ENCODE measurements at regions not wholly inside any gene's neighbourhood (a gene's known extent, or its start where the extent isn't known, plus 50 kb on each side); places are given as distances from the start of the nearest gene placed in this dataset.

DNA sequence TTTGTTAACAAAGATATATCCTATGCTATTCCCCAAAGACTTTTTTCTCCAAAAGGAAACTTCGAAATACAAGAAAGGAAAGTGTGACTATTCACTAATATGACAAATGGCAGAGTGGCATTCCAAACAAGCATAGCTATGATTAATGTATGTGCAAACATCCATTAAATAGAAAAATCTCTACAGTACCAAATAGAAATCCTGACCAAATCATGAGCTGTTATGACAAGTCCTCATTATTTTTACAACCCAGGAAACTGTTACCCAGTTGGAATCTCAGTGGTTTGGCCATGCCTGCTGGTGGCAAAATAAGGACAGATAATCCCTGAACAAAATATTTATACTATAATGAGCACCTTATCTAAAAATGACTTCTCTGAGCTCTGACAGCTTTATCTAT, 202.1 kb downstream of the SEC23A start:
- WGBS, 2 experiments (ENCODE audit: extremely low coverage in 1 of 2, insufficient coverage in 1 of 2, insufficient read length in 1 of 2, insufficient replicate concordance in 2 of 2, low coverage in 1 of 2, low lambda C conversion rate in 2 of 2, missing lambda C conversion rate in 1 of 2), result 90% methylated on average over 1 of the region's 1 CpG; no CpG with 5 or more reads in 1 of the 2 experiments
- FAIRE-seq, result no peak
- H3K9ac ChIP-seq (replicated peaks in 1 of 4; ENCODE audit: extremely low read depth in 1 of 4, low read depth in 3 of 4, low read length in 3 of 4), result no peak overlapping the region
- no peak overlapping the region for H4K91ac ChIP-seq (replicated peaks; ENCODE audit: insufficient read length, low read length)
- H3K23me2 ChIP-seq (ENCODE audit: low read depth, low read length), result no peaks in the 10 kb centered on the region
- no peak overlapping the region for H3K4me2 ChIP-seq (ENCODE audit: insufficient read depth in 1 of 2, low read depth in 2 of 2, low read length in 2 of 2)
- H2BK5ac ChIP-seq (ENCODE audit: low read depth, low read length), result no peak overlapping the region
- CTCF ChIA-PET (ENCODE audit: partially characterized antibody), result interaction anchor here (1.1 to 1.9 kb wide), 2 partner anchors 114 to 179 kb away, joined by 3 to 8 read pairs; no protein-coding TSS in a partner anchor
- POLR2A ChIA-PET (ENCODE audit: partially characterized antibody), result interaction anchor here (0.8 kb wide), 1 partner anchor 14 kb away, joined by 3 read pairs; no protein-coding TSS in a partner anchor
- DNase-seq (ENCODE audit: low read depth in 1 of 2, low spot score in 2 of 2), result no peak
- no peak overlapping the region for H3K14ac ChIP-seq (ENCODE audit: insufficient read length)
- H3K56ac ChIP-seq (replicated peaks; ENCODE audit: insufficient read length, low read depth, low read length), result no peak overlapping the region
- no peaks in the 10 kb centered on the region for H3K36me3 ChIP-seq (ENCODE audit: control insufficient read depth in 2 of 4, insufficient read depth in 4 of 4, low read length in 3 of 4)
- H3K4me1 ChIP-seq (replicated peaks in 1 of 4; ENCODE audit: control insufficient read depth in 3 of 4, insufficient read depth in 4 of 4, low read length in 3 of 4), result no peaks in the 10 kb centered on the region
- H4K5ac ChIP-seq (ENCODE audit: insufficient read length, low read depth, low read length), result no peak overlapping the region
- no peak overlapping the region for H2AFZ ChIP-seq (ENCODE audit: low read length)
- H2BK120ac ChIP-seq (replicated peaks; ENCODE audit: low read depth, low read length), result no peak overlapping the region
- no peak overlapping the region for H4K8ac ChIP-seq (ENCODE audit: extremely low read depth, insufficient read depth, low read length)
- no peak overlapping the region for H2BK15ac ChIP-seq (ENCODE audit: low read length)
- no peak overlapping the region for H3K23ac ChIP-seq (ENCODE audit: insufficient read length)
- H3K79me2 ChIP-seq (ENCODE audit: control insufficient read depth in 1 of 2, insufficient read depth in 2 of 2, low read length in 2 of 2), result no peaks in the 10 kb centered on the region
- no peaks in the 10 kb centered on the region for H3K9me3 ChIP-seq (ENCODE audit: insufficient read depth in 2 of 2, low read depth in 1 of 2, low read length in 1 of 2)
- TF ChIP-seq SP1 (IDR thresholded peaks at IDR 0.05; ENCODE audit: low read depth, low read length) (no peak), SIRT6 (IDR thresholded peaks at IDR 0.05; ENCODE audit: low read length) (no peak), RXRA (IDR thresholded peaks at IDR 0.05; ENCODE audit: insufficient read depth, low read depth, low read length) (no peak), SIN3A (conservative IDR thresholded peaks at IDR 0.05 in 1 of 2, IDR thresholded peaks at IDR 0.05 in 1 of 2; ENCODE audit: low read depth in 1 of 2, low read length in 2 of 2) (no peak), RBBP5 (IDR thresholded peaks at IDR 0.05; ENCODE audit: borderline replicate concordance, low read depth, low read length) (no peak), TAF1 (IDR thresholded peaks at IDR 0.05; ENCODE audit: low read depth, low read length) (no peak), CHD1 (IDR thresholded peaks at IDR 0.05; ENCODE audit: low read depth, low read length) (no peak), GTF2F1 (IDR thresholded peaks at IDR 0.05; ENCODE audit: borderline replicate concordance, low read depth, low read length) (no peak), POU5F1 (IDR thresholded peaks at IDR 0.05; ENCODE audit: low read depth, low read length) (no peak), RAD21 (IDR thresholded peaks at IDR 0.05 in 1 of 2, conservative IDR thresholded peaks at IDR 0.05 in 1 of 2; ENCODE audit: low read depth in 2 of 2, low read length in 2 of 2) (no peak), RFX5 (IDR thresholded peaks at IDR 0.05; ENCODE audit: borderline replicate concordance, low read depth, low read length) (no peak), MAFK (IDR thresholded peaks at IDR 0.05; ENCODE audit: low read depth, low read length) (no peak), JUND (IDR thresholded peaks at IDR 0.05; ENCODE audit: low read length) (no peak), EZH2 (IDR thresholded peaks at IDR 0.05; ENCODE audit: low read depth, low read length, severe bottlenecking) (no peak), HDAC2 (IDR thresholded peaks at IDR 0.05; ENCODE audit: borderline replicate concordance in 1 of 2, low read depth in 2 of 2, low read length in 2 of 2) (no peak)
- no peak overlapping the region for H3K18ac ChIP-seq (ENCODE audit: extremely low read depth, low read length)
- no peak overlapping the region for H2BK20ac ChIP-seq (ENCODE audit: low read length)
- no peaks in the 10 kb centered on the region for H4K20me1 ChIP-seq (replicated peaks in 1 of 2; ENCODE audit: control insufficient read depth in 1 of 2, insufficient read depth in 2 of 2, low read length in 2 of 2)
- no peak overlapping the region for H3K27ac ChIP-seq (ENCODE audit: low read depth, low read length)
- H3K79me1 ChIP-seq (ENCODE audit: low read depth, low read length), result no peaks in the 10 kb centered on the region
- H3K27me3 ChIP-seq (replicated peaks in 1 of 4; ENCODE audit: control insufficient read depth in 3 of 4, extremely low read depth in 1 of 4, insufficient read depth in 3 of 4, low read length in 3 of 4), result peaks cover 0 to 1% (median 0%) of the 10 kb centered on the region in 4 experiments; a peak in 1 of 7 replicates
- no peak overlapping the region for H3K4me3 ChIP-seq (ENCODE audit: extremely low read depth in 1 of 4, insufficient read depth in 2 of 4, low read depth in 3 of 4, low read length in 4 of 4)
- no peak overlapping the region for H2AK5ac ChIP-seq (ENCODE audit: low read depth, low read length)
- H3K4ac ChIP-seq (replicated peaks; ENCODE audit: insufficient read length, low read depth, low read length), result no peak overlapping the region
- H2BK12ac ChIP-seq (ENCODE audit: low read depth, low read length), result no peak overlapping the region

Measured in H1 (cell line).